ENCODE measurements at regions not wholly inside any gene's neighbourhood (a gene's known extent, or its start where the extent isn't known, plus 50 kb on each side); places are given as distances from the start of the nearest gene placed in this dataset.
"Not testable (repeated sequence)": the region's sequence is repeated elsewhere in the genome, so short reads cannot be mapped to it uniquely, and the experiment has no call there.

DNA sequence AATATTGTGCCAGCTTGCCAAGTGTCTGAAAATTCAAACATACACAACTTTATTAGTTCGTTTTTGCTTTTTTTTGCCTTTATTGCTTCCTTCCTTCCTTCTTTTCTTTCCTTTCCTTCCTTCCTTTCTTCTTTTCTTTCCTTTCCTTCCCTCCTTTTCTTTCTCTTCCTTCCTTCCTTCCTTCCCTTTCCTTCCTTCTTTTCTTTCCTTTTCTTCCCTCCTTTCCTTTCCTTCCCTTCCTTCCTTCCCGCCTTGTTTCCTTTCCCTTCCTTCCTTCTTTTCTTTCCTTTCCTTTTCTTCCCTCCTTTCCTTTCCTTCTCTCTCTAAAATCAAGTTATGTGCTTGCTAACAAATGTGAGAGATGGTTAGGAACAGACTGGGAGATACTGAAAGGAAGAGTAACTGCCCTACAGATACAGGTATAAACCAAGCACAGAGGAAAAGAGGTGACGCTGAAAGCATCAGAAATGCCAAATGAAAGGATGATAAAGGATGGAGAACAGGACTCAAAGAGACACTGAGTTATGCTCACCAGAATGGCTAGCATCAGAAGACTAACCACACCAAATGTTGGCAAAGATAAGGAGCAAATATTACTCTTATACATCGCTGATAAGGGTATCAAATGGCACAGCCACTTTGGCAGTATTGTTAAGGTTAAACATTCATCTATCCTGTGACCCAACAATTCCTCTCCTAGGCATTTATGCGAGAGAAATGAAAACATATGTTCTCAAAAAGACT, 151.6 kb downstream of the MREG start:
- DNase-seq, result no peak

DNA sequence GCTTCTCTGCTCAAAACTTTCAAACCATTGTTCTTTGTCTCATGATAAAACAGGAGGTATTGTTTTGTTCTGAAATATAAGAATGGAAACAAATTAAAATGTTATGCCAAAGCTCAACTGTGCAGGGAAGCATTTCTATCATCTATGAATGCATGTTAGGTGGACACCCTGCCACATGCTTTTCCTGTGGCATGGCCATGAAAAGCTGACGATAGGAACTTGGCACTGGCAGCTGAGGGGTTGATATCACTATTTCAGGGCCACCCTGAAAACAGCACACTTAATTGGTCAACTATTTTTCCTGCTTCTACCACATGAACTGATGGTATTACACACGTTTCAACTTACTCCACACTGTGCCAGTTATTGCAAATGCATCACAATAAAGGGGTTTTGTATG, 157.3 kb downstream of the MREG start:
- DNase-seq, result no peak

DNA sequence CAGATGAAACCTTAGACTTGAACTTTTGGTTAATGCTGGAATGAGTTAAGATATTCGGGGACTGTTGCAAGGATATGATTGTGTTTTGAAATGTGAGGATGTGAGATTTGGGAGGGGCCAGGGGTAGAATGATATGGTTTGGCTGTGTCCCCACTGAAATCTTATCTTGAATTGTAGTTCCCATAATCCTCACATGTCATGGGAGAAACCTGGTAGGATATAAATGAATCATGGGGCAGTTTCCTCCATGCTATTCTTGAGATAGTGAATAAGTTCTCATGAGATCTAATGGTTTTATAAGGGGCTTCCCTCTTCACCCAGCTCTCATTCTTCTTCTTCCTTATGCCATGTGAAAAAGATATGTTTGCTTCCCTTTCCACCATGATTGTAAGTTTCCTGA, 158.0 kb downstream of the MREG start:
- DNase-seq, result not testable (repeated sequence)

DNA sequence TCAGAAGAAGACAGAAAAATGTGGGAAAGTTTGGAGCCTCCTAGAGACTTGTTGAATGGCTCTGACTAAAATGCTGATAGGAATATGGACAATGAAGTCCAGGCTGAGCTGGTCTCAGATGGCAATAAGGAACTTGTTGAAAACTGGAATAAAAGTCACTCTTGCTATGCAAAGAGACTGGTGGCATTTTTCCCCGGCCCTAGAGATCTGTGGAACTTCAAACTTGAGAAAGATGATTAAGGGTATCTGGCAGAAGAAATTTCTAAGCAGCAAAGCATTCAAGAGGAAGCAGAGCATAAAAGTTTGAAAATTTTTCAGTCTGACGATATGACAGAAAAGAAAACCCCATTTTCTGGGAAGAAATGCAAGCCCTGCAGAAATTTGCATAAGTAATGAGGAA, 159.3 kb downstream of the MREG start:
- DNase-seq, result no peak

DNA sequence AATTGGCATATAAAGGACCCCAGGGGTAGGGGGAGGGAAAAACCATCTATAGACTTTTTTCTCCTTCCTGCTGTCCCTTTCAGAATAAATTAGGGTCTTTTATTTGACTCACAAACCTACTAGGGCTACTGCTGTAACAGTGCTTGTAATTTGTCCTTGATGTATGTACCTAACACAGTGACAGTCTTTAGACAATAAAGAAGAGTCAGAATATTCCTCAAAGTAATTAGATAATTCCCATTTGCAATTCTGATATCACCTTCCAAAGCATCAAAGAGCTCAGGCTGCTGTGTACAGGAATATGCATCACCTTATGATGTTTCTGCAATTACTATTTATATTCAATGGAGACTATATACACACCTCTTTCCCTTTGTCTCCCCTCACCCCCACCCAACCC, 161.7 kb downstream of the MREG start:
- DNase-seq, result no peak

DNA sequence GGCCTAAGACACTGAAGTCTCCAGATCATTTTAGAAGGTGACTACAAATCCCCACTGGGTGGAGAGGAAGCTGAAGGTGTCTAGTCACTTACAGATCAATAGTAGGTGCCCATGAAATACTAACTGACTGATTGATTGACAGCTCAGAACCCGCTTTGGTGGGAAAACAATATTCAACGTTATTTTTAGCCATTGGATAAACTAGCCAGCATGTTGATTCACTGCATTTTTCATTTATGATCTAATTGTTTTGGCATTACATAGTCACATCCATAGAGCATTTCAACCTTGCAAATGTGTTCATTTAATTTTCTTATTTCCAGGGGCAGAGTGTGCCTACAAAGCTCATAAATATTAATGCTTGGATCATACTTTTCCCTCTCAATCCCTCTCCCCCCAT, 162.3 kb downstream of the MREG start:
- DNase-seq, result no peak

DNA sequence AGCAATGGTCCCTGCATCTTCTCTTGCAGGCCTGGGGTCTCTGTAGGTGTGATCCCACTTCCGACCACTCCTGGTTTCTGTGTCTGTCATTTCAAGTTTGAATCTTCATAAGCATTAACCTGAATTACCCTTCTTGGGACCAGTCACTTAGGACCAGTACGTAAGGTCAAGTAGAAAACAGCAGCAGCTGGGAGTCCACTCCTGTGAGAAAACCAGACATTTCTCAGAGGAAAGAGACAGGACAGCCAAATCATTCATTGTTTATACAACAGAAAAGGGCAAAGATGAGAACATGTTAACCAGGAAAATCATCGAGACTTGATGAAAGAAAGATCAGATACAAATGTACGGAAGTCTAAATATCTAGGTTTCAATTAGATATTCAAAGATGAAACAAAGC, 163.0 kb downstream of the MREG start:
- DNase-seq, result no peak

DNA sequence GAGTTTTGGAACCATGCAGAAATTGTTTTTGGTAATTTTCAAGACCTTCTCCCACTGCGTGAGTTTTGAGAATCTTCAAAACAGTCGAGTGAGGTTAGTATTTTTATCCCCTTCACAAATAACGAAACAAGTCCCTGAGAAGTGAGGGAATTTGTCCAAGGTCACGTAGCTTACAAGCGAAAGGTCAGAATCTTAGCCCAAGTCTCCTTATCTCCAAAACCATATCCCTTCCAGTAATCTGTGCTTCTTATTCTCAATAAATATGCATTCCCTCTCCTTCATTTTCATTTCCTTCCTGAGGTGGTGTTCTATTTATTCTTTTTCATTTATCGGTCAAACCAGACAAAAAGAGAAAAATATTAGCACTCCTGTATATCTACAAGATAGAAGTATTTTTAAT, 163.6 kb downstream of the MREG start:
- DNase-seq, result no peak

DNA sequence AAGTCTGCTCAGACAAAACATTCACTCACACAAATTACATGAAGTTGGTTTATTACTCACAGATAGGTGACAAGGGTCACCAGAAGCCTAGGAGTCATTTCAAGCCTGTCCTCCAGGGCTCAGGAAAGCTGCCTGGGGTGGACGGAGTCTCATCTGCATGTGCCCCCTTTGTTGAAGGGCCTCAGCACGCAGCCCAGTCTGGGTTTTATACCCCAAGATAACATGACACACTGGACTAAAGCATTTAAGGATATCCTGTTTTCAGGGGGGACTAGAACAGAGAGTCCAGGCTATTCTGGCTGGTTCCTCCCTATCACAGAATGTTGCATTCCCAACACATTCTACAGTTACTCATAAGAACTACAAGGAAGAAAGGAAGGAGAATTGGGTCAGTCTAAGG, 164.7 kb downstream of the MREG start:
- DNase-seq, result no peak

DNA sequence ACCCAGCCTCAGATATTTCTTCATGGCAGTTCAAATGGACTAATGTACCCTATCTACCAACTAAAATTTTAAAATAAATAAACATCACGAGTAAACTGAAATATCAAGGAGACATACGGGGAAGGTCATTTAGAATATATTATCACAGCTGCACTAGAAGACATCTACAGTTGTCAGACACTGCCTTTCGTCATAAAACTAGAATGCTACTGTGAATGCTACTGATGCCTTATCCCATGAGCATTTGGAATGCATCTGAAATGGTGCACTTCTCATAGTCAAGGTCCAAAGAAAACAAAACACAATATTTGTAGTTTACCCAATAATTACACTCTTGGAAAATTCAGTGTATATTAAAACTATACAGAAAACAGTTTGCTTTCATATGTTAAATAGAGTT, 165.2 kb downstream of the MREG start:
- no peak for DNase-seq

DNA sequence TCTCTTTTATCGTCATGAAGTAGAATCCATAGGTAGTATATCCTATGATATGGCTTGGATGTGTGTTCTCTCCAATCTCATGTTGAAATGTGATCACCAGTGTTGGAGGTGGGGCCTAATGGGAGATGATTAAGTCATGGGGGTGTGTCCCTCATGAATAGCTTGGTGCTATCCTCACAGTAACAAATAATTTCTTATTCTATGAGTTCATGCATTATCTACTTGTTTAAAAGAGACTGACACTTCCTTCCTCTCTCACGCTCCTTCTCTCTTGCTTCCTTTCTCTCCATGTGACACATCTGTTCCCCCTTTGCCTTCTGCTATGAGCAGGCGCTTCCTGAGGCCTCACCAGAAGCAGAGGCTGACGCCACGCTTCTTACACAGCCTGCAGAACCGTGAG, 165.6 kb downstream of the MREG start:
- DNase-seq, result no peak

DNA sequence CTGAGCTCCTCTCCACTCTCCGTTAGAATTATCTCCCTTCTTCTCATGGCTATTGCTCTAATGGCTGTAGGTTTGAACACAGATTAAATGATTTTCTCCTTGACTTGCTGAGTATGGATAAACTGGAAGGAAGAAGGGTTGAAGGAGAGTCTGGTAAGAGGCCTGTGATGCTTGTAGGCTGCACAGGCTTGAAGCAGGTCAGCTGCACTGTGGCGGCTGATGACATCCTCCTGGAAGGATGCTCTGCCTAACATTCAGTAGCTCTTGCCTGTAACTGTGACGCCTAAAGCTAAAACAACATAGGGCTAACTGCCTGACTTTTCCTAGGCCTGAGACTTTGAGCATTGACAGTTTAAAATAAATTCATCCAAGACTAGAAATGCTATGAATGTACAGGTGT, 166.3 kb downstream of the MREG start:
- DNase-seq, result no peak

DNA sequence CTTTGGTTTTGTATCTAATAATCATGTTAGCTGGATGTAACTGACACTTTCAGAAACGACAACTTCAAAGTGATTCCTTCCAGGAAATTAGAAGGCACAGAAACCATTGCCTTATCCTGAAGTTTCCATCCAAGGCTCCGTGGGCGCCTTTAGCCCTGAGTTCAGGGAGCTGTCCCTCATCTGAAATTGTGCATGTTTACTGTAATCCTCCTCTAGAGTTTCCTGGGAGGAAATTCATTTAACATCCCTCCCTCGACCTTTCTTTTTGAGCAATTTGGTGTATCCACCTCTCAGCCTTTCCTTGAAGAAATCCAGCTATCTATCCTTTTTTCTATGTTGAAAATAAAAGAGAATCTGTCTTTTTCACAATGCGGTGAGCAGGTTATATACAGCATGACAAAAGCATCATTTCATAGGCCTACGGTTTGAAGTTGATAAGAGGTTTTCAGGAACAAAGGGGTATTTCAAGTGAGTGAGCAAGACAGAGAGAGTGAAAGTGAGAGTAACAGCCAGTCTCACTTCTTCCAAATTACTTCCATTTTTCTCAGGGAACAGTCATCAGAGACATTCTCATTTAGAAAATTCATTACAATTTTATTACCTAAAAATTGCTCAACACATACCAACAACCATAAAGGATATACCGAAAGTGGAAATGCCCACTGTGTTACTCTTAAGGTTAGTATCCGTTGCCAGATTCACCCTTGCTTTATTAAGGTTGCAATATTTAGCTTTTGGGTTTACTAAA, 167.3 kb downstream of the MREG start:
- no peak for DNase-seq

DNA sequence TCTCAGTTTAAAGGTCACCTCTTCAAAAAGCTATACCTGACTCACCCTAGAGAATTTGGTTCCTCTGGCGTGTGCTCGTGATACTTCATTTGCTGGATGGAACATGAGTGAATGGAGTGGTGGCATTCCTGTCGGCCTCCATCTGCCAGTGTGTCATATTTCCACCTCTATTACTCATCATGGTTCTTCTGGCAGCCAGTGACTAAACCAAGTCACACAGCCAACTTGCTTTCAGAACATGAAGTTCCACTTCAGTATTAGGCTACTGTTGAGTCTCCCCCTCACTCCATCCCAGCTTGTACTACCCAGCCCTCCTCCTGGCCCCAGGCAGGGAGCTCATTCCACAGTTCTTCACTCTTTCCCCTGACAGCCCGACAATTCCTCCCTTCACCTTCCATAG, 169.8 kb downstream of the MREG start:
- no peak for DNase-seq

DNA sequence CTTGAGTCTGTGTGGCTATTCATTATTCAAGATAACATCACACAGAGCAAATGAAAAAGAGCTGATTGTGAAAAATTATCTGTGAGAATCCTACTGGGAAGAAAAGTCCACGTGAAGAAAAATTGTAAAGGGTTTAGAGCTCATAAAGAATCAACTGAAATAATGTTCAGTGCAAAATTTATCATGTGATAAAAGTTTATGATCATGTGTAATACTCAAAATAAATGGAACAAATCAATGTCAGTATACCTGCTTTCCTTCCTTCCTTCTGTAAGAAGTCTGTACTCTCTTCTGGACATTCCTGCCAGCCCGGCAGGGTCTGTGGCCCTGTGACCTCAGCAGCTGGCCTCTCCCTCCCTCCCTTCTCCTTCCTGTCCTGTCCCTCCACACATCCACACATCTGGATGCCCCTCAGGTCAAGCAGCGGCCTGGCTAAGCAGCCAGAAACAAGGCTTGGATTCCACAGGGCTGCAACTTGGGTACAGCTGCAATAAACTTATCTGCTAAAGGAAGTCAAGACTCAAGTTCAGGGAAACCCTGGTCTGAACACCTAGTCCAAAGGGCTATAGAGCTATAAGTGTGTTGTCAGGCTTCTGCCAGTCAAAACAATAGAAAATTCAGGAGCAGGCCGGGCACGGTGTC, 172.1 kb downstream of the MREG start:
- DNase-seq, result no peak

DNA sequence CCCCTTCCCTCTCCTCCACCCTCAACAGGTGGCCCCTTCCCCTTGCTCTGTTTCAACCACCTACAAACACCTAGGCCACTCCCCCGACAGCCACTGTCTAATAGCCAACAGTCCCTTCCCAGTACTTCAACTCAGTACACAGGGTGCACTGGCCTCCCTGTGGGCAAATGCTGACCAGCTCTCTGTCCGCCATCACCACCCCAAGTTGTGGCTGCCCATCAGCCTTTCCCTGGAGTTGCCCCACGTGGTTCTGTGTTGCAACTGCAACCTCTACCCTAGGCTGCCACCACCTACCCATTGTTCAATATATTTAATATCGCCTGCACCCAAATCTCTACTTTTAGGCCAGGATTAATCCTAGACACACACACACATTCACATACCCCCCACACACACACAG, 173.5 kb downstream of the MREG start:
- no peak for DNase-seq

DNA sequence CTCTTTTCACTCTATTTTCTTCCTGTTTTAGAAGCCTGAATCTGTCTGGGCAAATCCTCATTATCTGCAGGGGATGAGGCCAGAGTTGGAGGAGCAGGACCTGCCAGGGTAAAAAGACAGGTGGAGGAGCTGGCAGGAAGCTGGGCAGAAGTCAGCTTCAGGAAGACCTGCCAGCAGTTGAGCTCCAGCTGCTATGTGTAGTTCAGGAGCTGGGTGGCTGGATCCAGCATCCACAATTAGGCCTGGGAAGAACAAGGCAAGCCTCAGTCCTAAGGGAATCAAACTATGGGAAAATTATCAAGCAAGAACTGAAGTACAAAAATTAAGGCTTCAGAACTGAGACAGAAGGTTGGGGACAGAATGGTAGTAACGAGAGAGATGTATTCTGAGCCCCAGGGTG, 174.0 kb downstream of the MREG start:
- DNase-seq, result no peak

DNA sequence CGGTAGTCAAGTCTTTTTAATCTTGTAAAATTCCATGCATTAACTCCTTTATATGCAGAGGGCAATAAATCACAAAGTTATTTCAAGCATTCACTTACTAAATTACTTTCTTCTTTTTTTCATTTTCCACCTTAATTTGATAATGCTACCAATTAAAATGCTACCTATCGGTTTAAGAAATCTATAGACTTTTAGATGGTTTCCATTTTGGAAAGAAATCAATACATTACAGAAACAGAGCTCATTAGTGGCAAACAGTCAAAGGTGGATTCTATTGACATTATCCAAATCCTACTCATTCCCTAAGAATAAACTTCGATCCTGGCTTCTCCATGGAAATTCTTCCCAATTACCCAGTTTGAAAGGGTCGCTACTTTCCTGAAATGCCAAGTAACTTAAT, 176.5 kb downstream of the MREG start:
- no peak for DNase-seq

DNA sequence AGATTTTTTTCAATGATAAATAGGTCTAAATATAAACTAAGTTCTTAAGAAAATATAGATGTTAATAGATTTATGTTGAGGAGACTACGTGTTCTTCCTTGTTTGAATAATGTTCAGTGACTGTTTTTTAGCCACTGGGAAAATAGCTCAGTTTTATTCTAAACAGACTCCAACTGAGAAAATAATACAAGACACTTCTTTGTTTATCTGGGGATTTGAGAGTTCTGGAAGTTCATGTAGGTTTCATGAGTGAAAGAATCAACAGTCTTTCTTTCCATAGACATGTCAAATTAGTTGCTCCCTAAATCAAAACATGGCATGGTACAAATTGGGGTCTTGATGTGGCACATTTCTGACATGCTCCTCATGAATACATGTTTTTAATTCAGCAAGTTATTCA, 177.7 kb downstream of the MREG start:
- no peak for DNase-seq

DNA sequence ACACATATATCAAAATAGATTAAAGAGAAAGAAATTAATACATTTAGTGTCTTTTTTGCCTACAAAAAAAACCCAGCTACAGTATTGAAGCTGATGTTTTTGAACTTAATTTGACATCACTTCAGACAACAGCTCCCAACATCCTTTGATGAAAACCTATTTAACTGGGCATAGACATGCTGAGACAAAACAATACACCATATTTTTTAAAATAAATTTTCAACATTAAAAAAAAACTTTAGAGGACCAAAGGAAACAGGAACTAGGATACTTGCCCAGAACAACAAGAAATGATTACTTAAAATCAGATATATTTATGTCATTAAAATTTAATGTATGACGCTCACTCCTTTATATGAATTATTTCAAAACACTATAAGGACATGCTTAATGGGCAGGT, 178.1 kb downstream of the MREG start:
- no peak for DNase-seq

DNA sequence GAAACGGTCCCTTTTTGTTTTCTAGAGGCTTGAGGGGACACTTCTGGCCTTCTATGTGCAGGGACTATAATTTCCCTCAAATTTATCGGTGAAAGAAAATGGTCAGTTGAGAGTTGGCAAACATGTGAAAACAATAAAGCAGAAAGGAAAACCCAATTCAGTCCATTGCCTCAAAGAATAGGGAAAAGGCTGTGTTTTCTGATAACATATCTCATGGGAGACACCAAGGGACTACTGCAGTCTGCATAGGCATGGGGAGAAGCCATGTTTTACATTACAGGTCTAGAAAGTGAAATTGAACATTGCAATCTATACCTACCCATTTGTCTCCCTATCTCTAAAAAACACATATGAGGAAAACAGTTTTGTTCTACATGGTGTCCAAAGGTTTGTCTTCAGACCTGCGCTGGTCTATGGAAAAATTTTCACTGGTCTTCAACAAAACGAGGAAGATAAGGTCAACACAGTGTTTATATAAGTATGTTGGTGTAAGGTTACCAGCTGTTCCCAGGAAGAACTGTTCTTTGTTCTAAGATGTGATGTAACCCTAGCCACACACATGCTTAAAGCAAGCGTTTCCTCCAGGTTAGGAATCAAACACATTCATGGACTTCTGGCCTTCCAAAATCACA, 179.7 kb downstream of the MREG start:
- DNase-seq, result no peak

DNA sequence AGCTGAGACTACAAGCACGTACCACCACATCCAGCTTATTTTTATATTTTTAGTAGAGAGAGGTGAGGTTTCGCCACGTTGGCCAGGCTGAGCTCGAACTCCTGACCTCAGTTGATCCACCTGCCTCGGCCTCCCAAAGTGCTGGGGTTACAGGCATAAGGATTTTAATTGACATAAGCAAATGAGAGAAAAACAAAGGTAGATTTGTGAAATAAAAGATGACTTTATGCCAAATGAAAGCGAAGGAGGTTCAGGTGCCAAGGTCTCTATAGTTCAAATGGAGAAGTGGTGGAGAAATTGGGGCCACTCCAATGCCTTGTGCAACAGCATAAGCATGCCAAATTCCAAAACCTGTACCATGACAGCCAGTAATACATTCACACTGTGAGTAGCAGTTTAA, 180.6 kb downstream of the MREG start:
- DNase-seq, result no peak

DNA sequence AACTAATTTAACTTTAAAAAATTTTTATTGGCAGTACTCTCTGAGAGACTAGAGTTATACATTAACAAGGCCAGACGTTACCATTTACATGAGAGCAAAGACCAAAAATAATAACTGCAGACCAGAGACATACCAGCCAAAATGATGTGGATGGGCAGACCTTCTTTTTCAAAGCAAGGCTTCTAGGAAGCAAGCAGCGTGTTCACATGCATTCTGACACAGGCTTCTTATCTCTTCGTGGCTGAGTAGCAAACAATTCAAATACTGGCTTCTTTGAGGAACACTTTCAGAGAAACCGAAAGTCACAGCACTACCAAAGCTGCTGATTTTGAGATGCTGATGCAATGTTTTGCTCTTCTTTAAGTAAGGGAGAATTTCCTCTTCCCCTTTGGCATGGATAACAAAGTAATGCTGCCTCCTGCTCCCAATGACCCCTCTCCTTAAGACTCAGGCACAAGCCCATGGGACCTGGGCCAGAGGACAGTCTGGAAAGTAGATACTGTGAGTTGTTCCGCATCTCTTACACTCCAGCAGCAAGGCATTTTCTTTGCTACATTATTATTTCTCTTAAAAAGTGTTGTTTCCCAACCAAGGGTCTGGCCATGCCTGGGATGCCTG, 181.9 kb downstream of the MREG start:
- DNase-seq, result no peak
